ENCODE measurements at regions not wholly inside any gene's neighbourhood (a gene's known extent, or its start where the extent isn't known, plus 50 kb on each side); places are given as distances from the start of the nearest gene placed in this dataset.

DNA sequence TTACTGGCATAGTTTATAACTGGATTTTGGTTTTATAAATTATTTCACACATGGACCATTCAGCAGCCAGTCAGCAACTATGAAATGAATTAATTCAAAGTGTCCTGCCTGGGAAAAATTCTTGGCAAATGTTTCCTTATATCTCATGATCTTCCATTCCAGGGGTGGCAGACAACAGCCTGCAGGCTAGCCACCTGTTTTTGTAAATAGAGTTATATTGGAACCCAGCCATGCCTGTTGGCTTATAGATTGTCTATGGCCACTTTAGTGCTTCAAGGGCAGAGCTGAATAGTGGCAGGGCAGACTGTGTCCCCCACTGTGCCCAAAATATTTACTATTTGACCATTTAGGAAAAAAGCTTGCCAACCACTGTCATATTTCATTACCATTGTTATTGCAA, 613.7 kb downstream of the TMEM114 start:
- no peak overlapping the region for H3K4me3 Mint-ChIP-seq
- no peaks in the 10 kb centered on the region for H3K36me3 Mint-ChIP-seq (ENCODE audit: low read depth)
- peaks cover 3% of the 10 kb centered on the region for H3K27me3 Mint-ChIP-seq
- no peak for ATAC-seq
- H3K27ac Mint-ChIP-seq = no peak overlapping the region
- no peak for DNase-seq
- H3K4me1 Mint-ChIP-seq = no peaks in the 10 kb centered on the region
- no peaks in the 10 kb centered on the region for H3K9me3 Mint-ChIP-seq

GRCh38 chr16:7976125-7976524, 614.2 kb downstream of the TMEM114 start:
- no peak for DNase-seq
- H3K27me3 Mint-ChIP-seq = peaks cover 3% of the 10 kb centered on the region
- no peaks in the 10 kb centered on the region for H3K9me3 Mint-ChIP-seq
- no peaks in the 10 kb centered on the region for H3K4me1 Mint-ChIP-seq
- no peak overlapping the region for H3K4me3 Mint-ChIP-seq
- ATAC-seq = no peak
- no peak overlapping the region for H3K27ac Mint-ChIP-seq
- no peaks in the 10 kb centered on the region for H3K36me3 Mint-ChIP-seq (ENCODE audit: low read depth)

GRCh38 chr16:7967996-7968509, 622.3 kb downstream of the TMEM114 start:
- H3K36me3 Mint-ChIP-seq (ENCODE audit: low read depth) = no peaks in the 10 kb centered on the region
- H3K4me3 Mint-ChIP-seq = no peak overlapping the region
- ATAC-seq = no peak
- H3K27me3 Mint-ChIP-seq = no peaks in the 10 kb centered on the region
- H3K4me1 Mint-ChIP-seq = no peaks in the 10 kb centered on the region
- no peak overlapping the region for H3K27ac Mint-ChIP-seq
- no peak for DNase-seq
- peaks cover 5% of the 10 kb centered on the region for H3K9me3 Mint-ChIP-seq

- ATAC-seq (no peak), DNase-seq (no peak)
- no peak overlapping the region for H3K4me3 Mint-ChIP-seq
- H3K9me3 Mint-ChIP-seq = peaks cover 6% of the 10 kb centered on the region
- H3K4me1 Mint-ChIP-seq = no peaks in the 10 kb centered on the region
- H3K27me3 Mint-ChIP-seq = no peaks in the 10 kb centered on the region
- H3K36me3 Mint-ChIP-seq (ENCODE audit: low read depth) = no peaks in the 10 kb centered on the region
- H3K27ac Mint-ChIP-seq = no peak overlapping the region
These were observed 625.6 kb downstream of the TMEM114 start for GRCh38 chr16:7964744-7965143.

DNA sequence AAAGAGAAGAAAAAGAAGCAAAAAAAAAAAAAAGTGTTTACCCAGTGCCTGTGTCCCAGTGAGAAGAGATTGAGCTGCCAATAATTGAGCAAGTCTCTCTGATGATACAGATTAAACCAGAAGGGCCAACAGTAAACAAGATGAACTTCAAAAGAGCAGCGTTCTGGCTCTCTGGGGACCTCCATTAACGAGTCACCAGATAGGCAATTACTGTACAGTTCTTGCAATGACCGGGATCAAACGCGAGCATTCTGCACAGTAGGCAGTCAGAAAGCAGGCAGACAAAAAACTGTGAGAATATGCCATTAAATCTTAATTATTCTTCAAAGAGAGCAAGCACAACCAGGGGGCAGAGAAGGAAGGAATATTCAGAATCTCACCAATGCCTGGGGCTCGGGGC, 626.1 kb downstream of the TMEM114 start:
- Mint-ChIP-seq H3K4me3 (no peak overlapping the region), H3K27ac (no peak overlapping the region), H3K36me3 (ENCODE audit: low read depth) (no peaks in the 10 kb centered on the region), H3K9me3 (peaks cover 11% of the 10 kb centered on the region), H3K4me1 (no peaks in the 10 kb centered on the region), H3K27me3 (no peaks in the 10 kb centered on the region)
- DNase-seq (no peak), ATAC-seq (no peak)

- Mint-ChIP-seq H3K4me3 (no peak overlapping the region), H3K9me3 (peaks cover 19% of the 10 kb centered on the region), H3K4me1 (no peaks in the 10 kb centered on the region), H3K27me3 (no peaks in the 10 kb centered on the region), H3K27ac (no peak overlapping the region), H3K36me3 (ENCODE audit: low read depth) (no peaks in the 10 kb centered on the region)
- ATAC-seq = no peak
- no peak for DNase-seq
These were observed 628.0 kb downstream of the TMEM114 start for GRCh38 chr16:7962091-7962879.

- no peak for ATAC-seq
- no peak for DNase-seq
- Mint-ChIP-seq H3K9me3 (peaks cover 22% of the 10 kb centered on the region), H3K4me3 (no peak overlapping the region), H3K36me3 (ENCODE audit: low read depth) (no peaks in the 10 kb centered on the region), H3K27me3 (no peaks in the 10 kb centered on the region), H3K4me1 (no peaks in the 10 kb centered on the region), H3K27ac (no peak overlapping the region)
These were observed 624.5 kb downstream of the RBFOX1 start for GRCh38 chr16:7957151-7957550.

- Mint-ChIP-seq H3K27ac (no peak overlapping the region), H3K4me1 (no peaks in the 10 kb centered on the region), H3K27me3 (no peaks in the 10 kb centered on the region), H3K36me3 (ENCODE audit: low read depth) (no peaks in the 10 kb centered on the region), H3K9me3 (peaks cover 14% of the 10 kb centered on the region), H3K4me3 (no peak overlapping the region)
- no peak for DNase-seq
- ATAC-seq = no peak
These were observed 620.7 kb downstream of the RBFOX1 start for GRCh38 chr16:7953360-7953759.

DNA sequence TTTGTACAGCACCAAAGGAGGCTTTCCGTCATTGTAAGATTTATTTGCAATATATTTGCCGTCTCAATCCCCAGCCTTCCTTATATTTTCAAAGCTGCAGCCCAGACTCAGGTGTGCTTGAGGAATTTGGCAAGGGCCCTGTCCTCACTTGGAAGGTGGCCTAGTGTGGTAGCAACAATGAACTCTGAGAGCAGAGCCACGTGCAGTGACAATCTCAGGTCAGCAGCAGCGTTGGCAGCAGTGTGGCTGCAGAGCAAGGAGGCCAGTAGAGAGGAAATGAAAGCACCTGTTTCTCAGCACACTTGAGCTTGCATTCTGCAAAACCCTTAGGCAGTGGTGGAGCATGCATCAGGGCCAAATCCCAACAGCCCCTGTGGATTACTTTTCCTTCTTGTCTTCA, 613.5 kb downstream of the RBFOX1 start:
- no peaks in the 10 kb centered on the region for H3K4me1 Mint-ChIP-seq
- ATAC-seq = no peak
- no peaks in the 10 kb centered on the region for H3K27me3 Mint-ChIP-seq
- no peak overlapping the region for H3K27ac Mint-ChIP-seq
- peaks cover 10% of the 10 kb centered on the region for H3K9me3 Mint-ChIP-seq
- H3K4me3 Mint-ChIP-seq = no peak overlapping the region
- no peak for DNase-seq
- no peaks in the 10 kb centered on the region for H3K36me3 Mint-ChIP-seq (ENCODE audit: low read depth)

DNA sequence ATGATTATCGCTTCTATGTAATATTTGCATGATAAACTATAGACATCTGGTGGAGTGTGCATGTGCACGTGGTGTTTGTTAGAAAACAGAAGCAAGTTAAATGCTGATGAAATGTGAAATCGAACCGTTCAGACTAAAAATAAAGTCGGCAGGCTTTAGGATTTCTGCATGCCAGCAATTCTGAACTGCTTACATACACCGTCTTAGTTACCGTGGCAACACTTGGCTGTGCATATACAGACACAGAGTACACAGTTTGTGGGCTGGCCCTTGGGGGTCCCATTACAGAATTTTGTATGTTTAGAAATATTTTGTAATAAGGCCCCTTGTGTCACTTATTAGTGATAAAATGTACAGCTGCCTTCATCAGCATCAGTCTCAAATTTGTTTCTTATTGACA, 605.5 kb downstream of the RBFOX1 start:
- Mint-ChIP-seq H3K36me3 (ENCODE audit: low read depth) (no peaks in the 10 kb centered on the region), H3K27ac (no peak overlapping the region), H3K4me3 (no peak overlapping the region), H3K27me3 (no peaks in the 10 kb centered on the region), H3K9me3 (peaks cover 5% of the 10 kb centered on the region), H3K4me1 (no peaks in the 10 kb centered on the region)
- ATAC-seq = no peak
- DNase-seq = no peak

- peaks cover 8% of the 10 kb centered on the region for H3K9me3 Mint-ChIP-seq
- no peak overlapping the region for H3K4me3 Mint-ChIP-seq
- no peaks in the 10 kb centered on the region for H3K4me1 Mint-ChIP-seq
- no peaks in the 10 kb centered on the region for H3K27me3 Mint-ChIP-seq
- no peaks in the 10 kb centered on the region for H3K36me3 Mint-ChIP-seq (ENCODE audit: low read depth)
- DNase-seq = no peak
- H3K27ac Mint-ChIP-seq = no peak overlapping the region
- no peak for ATAC-seq
These were observed 588.7 kb downstream of the RBFOX1 start for GRCh38 chr16:7921345-7921744.

DNA sequence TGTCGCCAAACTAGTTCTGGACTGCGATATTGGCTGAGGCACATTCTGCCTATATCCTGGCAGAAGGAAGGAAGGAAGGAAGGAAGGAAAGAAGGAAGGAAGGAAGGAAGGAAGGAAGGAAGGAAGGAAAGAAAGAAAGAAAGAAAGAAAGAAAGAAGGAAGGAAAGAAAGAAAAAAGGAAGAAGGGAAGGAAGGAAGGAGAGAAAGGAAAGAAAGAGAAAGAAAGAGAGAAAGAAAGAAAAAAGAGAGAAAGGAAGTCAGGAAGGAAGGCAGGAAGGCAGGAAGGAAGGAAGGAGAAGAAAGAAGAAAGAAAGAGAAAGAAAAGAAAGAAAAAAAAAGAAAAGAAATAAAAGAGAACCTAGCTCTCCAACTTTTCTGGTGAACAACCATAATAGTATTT, 587.1 kb downstream of the RBFOX1 start:
- Mint-ChIP-seq H3K4me3 (no peak overlapping the region), H3K4me1 (no peaks in the 10 kb centered on the region)

GRCh38 chr16:7914748-7915147, 582.1 kb downstream of the RBFOX1 start:
- H3K9me3 Mint-ChIP-seq = peaks cover 4% of the 10 kb centered on the region
- H3K36me3 Mint-ChIP-seq (ENCODE audit: low read depth) = no peaks in the 10 kb centered on the region
- DNase-seq = no peak
- H3K27ac Mint-ChIP-seq = no peak overlapping the region
- no peaks in the 10 kb centered on the region for H3K4me1 Mint-ChIP-seq
- no peak for ATAC-seq
- H3K27me3 Mint-ChIP-seq = no peaks in the 10 kb centered on the region
- H3K4me3 Mint-ChIP-seq = no peak overlapping the region

More for the DNA sequence above, 587.1 kb downstream of the RBFOX1 start:
- peaks cover 8% of the 10 kb centered on the region for H3K9me3 Mint-ChIP-seq
- no peaks in the 10 kb centered on the region for H3K36me3 Mint-ChIP-seq (ENCODE audit: low read depth)
- H3K27ac Mint-ChIP-seq = no peak overlapping the region
- no peak for ATAC-seq
- H3K27me3 Mint-ChIP-seq = no peaks in the 10 kb centered on the region
- no peak for DNase-seq

GRCh38 chr16:7912132-7912531, 579.5 kb downstream of the RBFOX1 start:
- ATAC-seq (no peak), DNase-seq (no peak)
- H3K4me3 Mint-ChIP-seq = no peak overlapping the region
- peaks cover 14% of the 10 kb centered on the region for H3K9me3 Mint-ChIP-seq
- H3K27me3 Mint-ChIP-seq = no peaks in the 10 kb centered on the region
- no peaks in the 10 kb centered on the region for H3K36me3 Mint-ChIP-seq (ENCODE audit: low read depth)
- no peak overlapping the region for H3K27ac Mint-ChIP-seq
- H3K4me1 Mint-ChIP-seq = no peaks in the 10 kb centered on the region

GRCh38 chr16:7910116-7910515, 577.5 kb downstream of the RBFOX1 start:
- Mint-ChIP-seq H3K4me1 (no peaks in the 10 kb centered on the region), H3K9me3 (peaks cover 17% of the 10 kb centered on the region), H3K27ac (no peak overlapping the region), H3K4me3 (no peak overlapping the region), H3K36me3 (ENCODE audit: low read depth) (no peaks in the 10 kb centered on the region), H3K27me3 (no peaks in the 10 kb centered on the region)
- ATAC-seq (no peak), DNase-seq (no peak)

- H3K9me3 Mint-ChIP-seq = no peaks in the 10 kb centered on the region
- no peaks in the 10 kb centered on the region for H3K27me3 Mint-ChIP-seq
- ATAC-seq (no peak), DNase-seq (no peak)
- no peak overlapping the region for H3K27ac Mint-ChIP-seq
- no peaks in the 10 kb centered on the region for H3K36me3 Mint-ChIP-seq (ENCODE audit: low read depth)
- no peak overlapping the region for H3K4me3 Mint-ChIP-seq
- H3K4me1 Mint-ChIP-seq = no peaks in the 10 kb centered on the region
These were observed 555.8 kb downstream of the RBFOX1 start for GRCh38 chr16:7888411-7888810.

Measured in activated naive CD8-positive, alpha-beta T cell treated with anti-CD3 and anti-CD28 coated beads, Interleukin-2, amount 50 U/mL, for 24 hours (primary cell).